ENCODE measurements at regions not wholly inside any gene's neighbourhood (a gene's known extent, or its start where the extent isn't known, plus 50 kb on each side); places are given as distances from the start of the nearest gene placed in this dataset.

GRCh38 chr5:108660291-108660690 lies 87.4 kb upstream of the FER start:
- no peak for DNase-seq (ENCODE audit: low read depth)
- no peak overlapping the region for H3K4me3 ChIP-seq (ENCODE audit: low read depth, low read length)
- TF ChIP-seq CTCF (conservative IDR thresholded peaks at IDR 0.05; ENCODE audit: low read depth, low read length): no peak

GRCh38 chr5:108659531-108659930 lies 88.2 kb upstream of the FER start:
- no peak for DNase-seq (ENCODE audit: low read depth)
- no peak for TF ChIP-seq CTCF (conservative IDR thresholded peaks at IDR 0.05; ENCODE audit: low read depth, low read length)
- H3K4me3 ChIP-seq (ENCODE audit: low read depth, low read length): no peak overlapping the region

- peak; percentile 1 for TF ChIP-seq CTCF (conservative IDR thresholded peaks at IDR 0.05; ENCODE audit: low read depth, low read length)
- peak; percentile 83 for DNase-seq (ENCODE audit: low read depth)
These were observed 91.8 kb upstream of the FER start for GRCh38 chr5:108655750-108656450.

GRCh38 chr5:108654051-108654450 lies 93.6 kb upstream of the FER start:
- no peak overlapping the region for H3K4me3 ChIP-seq (ENCODE audit: low read depth, low read length)
- no peak for DNase-seq (ENCODE audit: low read depth)
- TF ChIP-seq CTCF (conservative IDR thresholded peaks at IDR 0.05; ENCODE audit: low read depth, low read length): no peak

More at GRCh38 chr5:108655750-108656450, 91.8 kb upstream of the FER start:
- no peak overlapping the region for H3K4me3 ChIP-seq (ENCODE audit: low read depth, low read length)

- no peak overlapping the region for H3K4me3 ChIP-seq (ENCODE audit: low read depth, low read length)
- no peak for DNase-seq (ENCODE audit: low read depth)
- no peak for TF ChIP-seq CTCF (conservative IDR thresholded peaks at IDR 0.05; ENCODE audit: low read depth, low read length)
These were observed 94.5 kb upstream of the FER start for GRCh38 chr5:108653201-108653600.

- H3K4me3 ChIP-seq (ENCODE audit: low read depth, low read length): no peak overlapping the region
- TF ChIP-seq CTCF (conservative IDR thresholded peaks at IDR 0.05; ENCODE audit: low read depth, low read length): no peak
- peak; percentile 64 for DNase-seq (ENCODE audit: low read depth)
These were observed 96.7 kb upstream of the FER start for GRCh38 chr5:108650997-108651396.

GRCh38 chr5:108649646-108650045 lies 98.1 kb upstream of the FER start:
- TF ChIP-seq CTCF (conservative IDR thresholded peaks at IDR 0.05; ENCODE audit: low read depth, low read length): no peak
- H3K4me3 ChIP-seq (ENCODE audit: low read depth, low read length): no peak overlapping the region
- no peak for DNase-seq (ENCODE audit: low read depth)

Measured in choroid plexus epithelial cell (primary cell).